ENCODE measurements at regions not wholly inside any gene's neighbourhood (a gene's known extent, or its start where the extent isn't known, plus 50 kb on each side); places are given as distances from the start of the nearest gene placed in this dataset.

- TF ChIP-seq, protein P1, sequence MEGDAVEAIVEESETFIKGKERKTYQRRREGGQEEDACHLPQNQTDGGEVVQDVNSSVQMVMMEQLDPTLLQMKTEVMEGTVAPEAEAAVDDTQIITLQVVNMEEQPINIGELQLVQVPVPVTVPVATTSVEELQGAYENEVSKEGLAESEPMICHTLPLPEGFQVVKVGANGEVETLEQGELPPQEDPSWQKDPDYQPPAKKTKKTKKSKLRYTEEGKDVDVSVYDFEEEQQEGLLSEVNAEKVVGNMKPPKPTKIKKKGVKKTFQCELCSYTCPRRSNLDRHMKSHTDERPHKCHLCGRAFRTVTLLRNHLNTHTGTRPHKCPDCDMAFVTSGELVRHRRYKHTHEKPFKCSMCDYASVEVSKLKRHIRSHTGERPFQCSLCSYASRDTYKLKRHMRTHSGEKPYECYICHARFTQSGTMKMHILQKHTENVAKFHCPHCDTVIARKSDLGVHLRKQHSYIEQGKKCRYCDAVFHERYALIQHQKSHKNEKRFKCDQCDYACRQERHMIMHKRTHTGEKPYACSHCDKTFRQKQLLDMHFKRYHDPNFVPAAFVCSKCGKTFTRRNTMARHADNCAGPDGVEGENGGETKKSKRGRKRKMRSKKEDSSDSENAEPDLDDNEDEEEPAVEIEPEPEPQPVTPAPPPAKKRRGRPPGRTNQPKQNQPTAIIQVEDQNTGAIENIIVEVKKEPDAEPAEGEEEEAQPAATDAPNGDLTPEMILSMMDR (IDR thresholded peaks at IDR 0.05; ENCODE audit: low read depth, low read length): no peak
- TF ChIP-seq POLR2A (IDR thresholded peaks at IDR 0.05; ENCODE audit: extremely low read depth, insufficient read length): no peak
These were observed 533.5 kb downstream of the LTN1 start for GRCh38 chr21:28459193-28459592.

Data from NB4 (cell line).